ENCODE measurements at regions not wholly inside any gene's neighbourhood (a gene's known extent, or its start where the extent isn't known, plus 50 kb on each side); places are given as distances from the start of the nearest gene placed in this dataset.

- DNase-seq, result peak; percentile 86
Measured at GRCh38 chr5:143495821-143496275, 92.4 kb upstream of the NR3C1 start.

- no peak for DNase-seq
Measured at GRCh38 chr5:143495110-143495509, 91.6 kb upstream of the NR3C1 start.

- DNase-seq, result no peak
Measured at GRCh38 chr5:143494595-143494994, 91.1 kb upstream of the NR3C1 start.

GRCh38 chr5:143494162-143494561, 90.7 kb upstream of the NR3C1 start:
- no peak for DNase-seq

- no peak for DNase-seq
Measured at GRCh38 chr5:143492783-143493182, 89.3 kb upstream of the NR3C1 start.

- no peak for DNase-seq
Measured at GRCh38 chr5:143491646-143492045, 88.2 kb upstream of the NR3C1 start.

GRCh38 chr5:143488381-143488780, 84.9 kb upstream of the NR3C1 start:
- no peak for DNase-seq

GRCh38 chr5:143484601-143485000, 81.1 kb upstream of the NR3C1 start:
- no peak for DNase-seq

- peak; percentile 24 for DNase-seq
Measured at GRCh38 chr5:143481697-143482531, 78.4 kb upstream of the NR3C1 start.

GRCh38 chr5:143480001-143480400, 76.5 kb upstream of the NR3C1 start:
- no peak for DNase-seq

GRCh38 chr5:143479394-143479793, 75.9 kb upstream of the NR3C1 start:
- no peak for DNase-seq

- DNase-seq, result no peak
Measured at GRCh38 chr5:143476601-143477211, 73.2 kb upstream of the NR3C1 start.

GRCh38 chr5:143474616-143475015, 71.1 kb upstream of the NR3C1 start:
- no peak for DNase-seq

GRCh38 chr5:143473481-143473880, 70.0 kb upstream of the NR3C1 start:
- no peak for DNase-seq

- DNase-seq, result no peak
Measured at GRCh38 chr5:143472576-143472975, 69.1 kb upstream of the NR3C1 start.

GRCh38 chr5:143471666-143472464, 68.4 kb upstream of the NR3C1 start:
- no peak for DNase-seq

GRCh38 chr5:143471041-143471509, 67.6 kb upstream of the NR3C1 start:
- DNase-seq, result no peak

GRCh38 chr5:143470120-143470519, 66.6 kb upstream of the NR3C1 start:
- DNase-seq, result no peak

- no peak for DNase-seq
Measured at GRCh38 chr5:143469125-143469524, 65.6 kb upstream of the NR3C1 start.

- DNase-seq, result no peak
Measured at GRCh38 chr5:143466632-143467031, 63.1 kb upstream of the NR3C1 start.

- DNase-seq, result no peak
Measured at GRCh38 chr5:143464723-143465490, 61.4 kb upstream of the NR3C1 start.

- DNase-seq, result no peak
Measured at GRCh38 chr5:143462431-143462830, 58.9 kb upstream of the NR3C1 start.

Measured in tongue (tissue), 1 donor.